ENCODE measurements at regions not wholly inside any gene's neighbourhood (a gene's known extent, or its start where the extent isn't known, plus 50 kb on each side); places are given as distances from the start of the nearest gene placed in this dataset.

DNA sequence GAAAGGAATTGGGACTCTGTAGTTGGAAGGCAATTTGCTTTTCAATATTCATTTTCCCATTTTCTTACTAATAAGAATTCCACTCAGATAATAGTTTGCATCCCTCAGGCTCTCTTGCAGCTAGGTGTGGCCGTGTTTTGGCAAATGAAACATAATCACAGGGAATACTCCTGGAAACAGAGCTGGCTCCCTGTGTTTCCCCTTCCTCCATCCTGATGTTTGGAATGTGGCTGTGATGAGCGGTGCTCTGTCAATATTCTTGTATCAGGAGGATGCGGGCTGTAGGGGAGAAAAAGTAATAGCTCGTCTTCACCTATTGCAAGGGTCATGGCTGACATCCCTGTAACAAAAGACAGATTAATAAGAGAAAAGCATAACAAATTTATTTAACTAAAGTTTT is 271.0 kb downstream of the MYCN start:
- ATAC-seq: no peak
- no peak for TF ChIP-seq ZNF70 (CRISPR knock-in tag; IDR thresholded peaks at IDR 0.05)
- no peak for TF ChIP-seq ZNF8 (CRISPR knock-in tag; IDR thresholded peaks at IDR 0.05)
- no peak for TF ChIP-seq TCF4 (CRISPR knock-in tag; IDR thresholded peaks at IDR 0.05; ENCODE audit: borderline replicate concordance)

DNA sequence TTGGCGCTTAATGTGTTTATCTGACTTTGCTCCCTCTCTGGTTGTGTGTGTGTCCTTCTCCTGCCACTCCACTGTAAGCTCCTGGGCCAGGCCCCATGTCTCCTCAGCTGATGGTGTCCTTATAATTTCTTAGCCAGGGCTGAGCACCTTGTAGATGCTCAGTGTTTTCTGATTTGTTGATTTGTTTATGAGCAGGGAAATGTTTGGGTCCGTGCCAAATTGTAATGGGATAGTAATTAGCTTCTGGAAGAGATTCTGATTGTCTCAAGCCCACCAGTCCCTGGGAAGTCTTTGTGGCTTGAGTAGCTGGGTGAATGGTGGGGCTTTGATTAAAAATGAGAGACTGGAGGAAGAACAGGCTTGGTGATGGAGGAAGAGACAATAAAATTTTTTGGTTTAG is 270.5 kb downstream of the MYCN start:
- TF ChIP-seq OSR1 (CRISPR knock-in tag; IDR thresholded peaks at IDR 0.05): no peak
- no peak for ATAC-seq

DNA sequence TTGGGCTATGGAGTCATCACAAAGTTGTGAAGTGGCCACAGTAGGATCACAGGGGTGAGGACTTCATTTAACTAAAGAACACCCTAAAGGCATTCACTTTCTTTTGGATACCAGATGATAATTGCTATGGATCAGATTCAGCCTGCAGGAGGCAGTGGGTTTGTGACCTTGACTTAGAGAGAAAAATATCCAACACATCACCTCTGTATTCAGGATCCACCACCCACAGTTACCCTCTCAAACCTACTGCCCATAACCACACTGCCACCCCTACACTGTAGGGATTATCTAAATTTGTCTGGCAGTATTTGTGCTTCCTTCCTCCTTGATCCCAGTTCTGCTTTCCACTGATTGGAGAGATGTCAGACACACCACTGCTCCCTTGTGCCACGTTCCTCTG is 269.4 kb downstream of the MYCN start:
- TF ChIP-seq ZC3H10 (CRISPR knock-in tag; IDR thresholded peaks at IDR 0.05): no peak
- TF ChIP-seq, protein P1, sequence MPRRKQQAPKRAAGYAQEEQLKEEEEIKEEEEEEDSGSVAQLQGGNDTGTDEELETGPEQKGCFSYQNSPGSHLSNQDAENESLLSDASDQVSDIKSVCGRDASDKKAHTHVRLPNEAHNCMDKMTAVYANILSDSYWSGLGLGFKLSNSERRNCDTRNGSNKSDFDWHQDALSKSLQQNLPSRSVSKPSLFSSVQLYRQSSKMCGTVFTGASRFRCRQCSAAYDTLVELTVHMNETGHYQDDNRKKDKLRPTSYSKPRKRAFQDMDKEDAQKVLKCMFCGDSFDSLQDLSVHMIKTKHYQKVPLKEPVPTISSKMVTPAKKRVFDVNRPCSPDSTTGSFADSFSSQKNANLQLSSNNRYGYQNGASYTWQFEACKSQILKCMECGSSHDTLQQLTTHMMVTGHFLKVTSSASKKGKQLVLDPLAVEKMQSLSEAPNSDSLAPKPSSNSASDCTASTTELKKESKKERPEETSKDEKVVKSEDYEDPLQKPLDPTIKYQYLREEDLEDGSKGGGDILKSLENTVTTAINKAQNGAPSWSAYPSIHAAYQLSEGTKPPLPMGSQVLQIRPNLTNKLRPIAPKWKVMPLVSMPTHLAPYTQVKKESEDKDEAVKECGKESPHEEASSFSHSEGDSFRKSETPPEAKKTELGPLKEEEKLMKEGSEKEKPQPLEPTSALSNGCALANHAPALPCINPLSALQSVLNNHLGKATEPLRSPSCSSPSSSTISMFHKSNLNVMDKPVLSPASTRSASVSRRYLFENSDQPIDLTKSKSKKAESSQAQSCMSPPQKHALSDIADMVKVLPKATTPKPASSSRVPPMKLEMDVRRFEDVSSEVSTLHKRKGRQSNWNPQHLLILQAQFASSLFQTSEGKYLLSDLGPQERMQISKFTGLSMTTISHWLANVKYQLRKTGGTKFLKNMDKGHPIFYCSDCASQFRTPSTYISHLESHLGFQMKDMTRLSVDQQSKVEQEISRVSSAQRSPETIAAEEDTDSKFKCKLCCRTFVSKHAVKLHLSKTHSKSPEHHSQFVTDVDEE (CRISPR knock-in tag; IDR thresholded peaks at IDR 0.05): no peak
- TF ChIP-seq OSR1 (CRISPR knock-in tag; IDR thresholded peaks at IDR 0.05): no peak
- TF ChIP-seq, protein P2, sequence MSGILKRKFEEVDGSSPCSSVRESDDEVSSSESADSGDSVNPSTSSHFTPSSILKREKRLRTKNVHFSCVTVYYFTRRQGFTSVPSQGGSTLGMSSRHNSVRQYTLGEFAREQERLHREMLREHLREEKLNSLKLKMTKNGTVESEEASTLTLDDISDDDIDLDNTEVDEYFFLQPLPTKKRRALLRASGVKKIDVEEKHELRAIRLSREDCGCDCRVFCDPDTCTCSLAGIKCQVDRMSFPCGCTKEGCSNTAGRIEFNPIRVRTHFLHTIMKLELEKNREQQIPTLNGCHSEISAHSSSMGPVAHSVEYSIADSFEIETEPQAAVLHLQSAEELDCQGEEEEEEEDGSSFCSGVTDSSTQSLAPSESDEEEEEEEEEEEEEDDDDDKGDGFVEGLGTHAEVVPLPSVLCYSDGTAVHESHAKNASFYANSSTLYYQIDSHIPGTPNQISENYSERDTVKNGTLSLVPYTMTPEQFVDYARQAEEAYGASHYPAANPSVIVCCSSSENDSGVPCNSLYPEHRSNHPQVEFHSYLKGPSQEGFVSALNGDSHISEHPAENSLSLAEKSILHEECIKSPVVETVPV (CRISPR knock-in tag; IDR thresholded peaks at IDR 0.05): no peak
- TF ChIP-seq ZNF565 (CRISPR knock-in tag; conservative IDR thresholded peaks at IDR 0.05; ENCODE audit: low read depth): no peak
- no peak for TF ChIP-seq ISL1 (CRISPR knock-in tag; IDR thresholded peaks at IDR 0.05)
- ATAC-seq: no peak

DNA sequence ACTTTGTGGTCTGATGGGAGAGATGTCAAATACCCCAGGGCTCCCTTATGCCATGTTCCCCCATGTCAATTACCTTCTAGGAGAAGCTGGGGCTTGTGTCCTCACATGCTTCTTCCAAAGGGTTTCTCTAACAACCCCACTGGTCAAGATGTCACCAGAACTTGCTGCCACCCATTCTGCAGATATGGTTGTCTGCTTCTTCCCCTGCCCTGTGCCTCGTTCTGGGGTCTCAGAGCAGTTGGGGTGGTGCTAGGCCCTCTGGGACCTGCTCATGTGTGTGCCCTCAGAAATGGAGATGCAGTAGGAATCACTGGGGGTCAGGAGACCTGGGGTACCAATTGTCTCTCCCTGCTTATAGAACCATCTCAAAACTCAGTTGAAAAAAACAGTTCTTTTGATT is 268.6 kb downstream of the MYCN start:
- TF ChIP-seq ZFP3 (CRISPR knock-in tag; IDR thresholded peaks at IDR 0.05) (no peak), ARNTL (CRISPR knock-in tag; IDR thresholded peaks at IDR 0.05; ENCODE audit: borderline replicate concordance, low read depth) (no peak), ZNF8 (CRISPR knock-in tag; IDR thresholded peaks at IDR 0.05) (no peak), SNAI2 (CRISPR knock-in tag; IDR thresholded peaks at IDR 0.05) (no peak), ZNF70 (CRISPR knock-in tag; IDR thresholded peaks at IDR 0.05) (no peak), GLIS3 (CRISPR knock-in tag; IDR thresholded peaks at IDR 0.05) (no peak)
- no peak for ATAC-seq

DNA sequence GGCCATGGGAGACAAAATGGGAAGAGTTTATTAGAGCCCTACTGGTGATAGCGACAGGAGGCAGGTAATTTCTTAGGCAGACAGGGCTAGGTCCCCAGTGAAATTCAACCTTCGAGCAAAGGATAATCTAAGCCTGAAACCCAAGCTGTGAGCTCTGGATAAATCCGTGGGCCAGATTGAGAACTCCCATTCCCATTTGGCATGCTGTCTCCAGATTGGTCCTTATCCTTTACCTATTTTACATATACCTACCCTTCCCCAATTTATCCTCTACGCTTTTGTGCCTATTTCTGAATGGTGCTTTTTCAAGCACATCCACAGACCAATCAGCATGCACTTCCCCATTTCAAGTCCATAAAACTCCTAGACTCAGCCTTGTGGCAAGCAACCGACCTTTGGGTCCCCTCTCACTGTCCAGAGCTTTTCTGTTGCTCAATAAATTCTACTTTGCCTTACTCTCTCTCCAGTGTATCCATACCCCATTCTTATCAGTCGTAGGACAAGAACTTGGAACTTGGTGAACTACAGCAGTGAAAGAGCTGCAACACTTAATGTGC is 268.0 kb downstream of the MYCN start:
- ATAC-seq: no peak
- TF ChIP-seq ZFP3 (CRISPR knock-in tag; IDR thresholded peaks at IDR 0.05) (no peak), SNAI2 (CRISPR knock-in tag; IDR thresholded peaks at IDR 0.05) (no peak), ZNF70 (CRISPR knock-in tag; IDR thresholded peaks at IDR 0.05) (no peak), ISL1 (CRISPR knock-in tag; IDR thresholded peaks at IDR 0.05) (no peak), ZC3H10 (CRISPR knock-in tag; IDR thresholded peaks at IDR 0.05) (no peak), ZNF8 (CRISPR knock-in tag; IDR thresholded peaks at IDR 0.05) (no peak), TCF4 (CRISPR knock-in tag; IDR thresholded peaks at IDR 0.05; ENCODE audit: borderline replicate concordance) (no peak), RARB (CRISPR knock-in tag; IDR thresholded peaks at IDR 0.05) (no peak), CSDC2 (CRISPR knock-in tag; IDR thresholded peaks at IDR 0.05) (no peak), TOX (CRISPR knock-in tag; IDR thresholded peaks at IDR 0.05; ENCODE audit: borderline replicate concordance) (no peak), ARNTL (CRISPR knock-in tag; IDR thresholded peaks at IDR 0.05; ENCODE audit: borderline replicate concordance, low read depth) (no peak), OSR1 (CRISPR knock-in tag; IDR thresholded peaks at IDR 0.05) (no peak), ZNF565 (CRISPR knock-in tag; conservative IDR thresholded peaks at IDR 0.05; ENCODE audit: low read depth) (no peak), ESRRG (CRISPR knock-in tag; IDR thresholded peaks at IDR 0.05) (no peak)
- TF ChIP-seq, protein P3, sequence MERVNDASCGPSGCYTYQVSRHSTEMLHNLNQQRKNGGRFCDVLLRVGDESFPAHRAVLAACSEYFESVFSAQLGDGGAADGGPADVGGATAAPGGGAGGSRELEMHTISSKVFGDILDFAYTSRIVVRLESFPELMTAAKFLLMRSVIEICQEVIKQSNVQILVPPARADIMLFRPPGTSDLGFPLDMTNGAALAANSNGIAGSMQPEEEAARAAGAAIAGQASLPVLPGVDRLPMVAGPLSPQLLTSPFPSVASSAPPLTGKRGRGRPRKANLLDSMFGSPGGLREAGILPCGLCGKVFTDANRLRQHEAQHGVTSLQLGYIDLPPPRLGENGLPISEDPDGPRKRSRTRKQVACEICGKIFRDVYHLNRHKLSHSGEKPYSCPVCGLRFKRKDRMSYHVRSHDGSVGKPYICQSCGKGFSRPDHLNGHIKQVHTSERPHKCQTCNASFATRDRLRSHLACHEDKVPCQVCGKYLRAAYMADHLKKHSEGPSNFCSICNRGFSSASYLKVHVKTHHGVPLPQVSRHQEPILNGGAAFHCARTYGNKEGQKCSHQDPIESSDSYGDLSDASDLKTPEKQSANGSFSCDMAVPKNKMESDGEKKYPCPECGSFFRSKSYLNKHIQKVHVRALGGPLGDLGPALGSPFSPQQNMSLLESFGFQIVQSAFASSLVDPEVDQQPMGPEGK (CRISPR knock-in tag; IDR thresholded peaks at IDR 0.05; ENCODE audit: borderline replicate concordance): no peak

DNA sequence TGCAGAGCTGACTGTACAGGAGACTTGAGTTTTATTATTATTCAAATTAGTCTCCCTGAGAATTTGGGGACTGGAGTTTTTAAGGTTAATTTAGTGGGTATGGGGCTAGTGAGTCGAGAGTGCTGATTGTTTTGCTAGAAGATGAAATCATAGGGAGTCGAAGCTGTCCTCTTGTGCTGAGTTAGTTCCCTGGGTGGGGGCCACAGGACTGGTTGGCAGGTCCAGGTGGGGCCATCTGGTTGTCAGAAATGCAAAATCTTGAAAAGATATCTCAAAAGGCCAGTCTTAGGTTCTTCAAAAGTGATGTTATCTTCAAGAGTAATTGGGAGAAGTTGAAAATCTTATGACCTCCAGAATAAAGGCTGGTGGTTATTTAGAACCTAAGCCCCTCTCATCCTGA is 267.3 kb downstream of the MYCN start:
- ATAC-seq: no peak
- TF ChIP-seq TCF4 (CRISPR knock-in tag; IDR thresholded peaks at IDR 0.05; ENCODE audit: borderline replicate concordance): no peak
- no peak for TF ChIP-seq SNAI2 (CRISPR knock-in tag; IDR thresholded peaks at IDR 0.05)
- no peak for TF ChIP-seq OSR1 (CRISPR knock-in tag; IDR thresholded peaks at IDR 0.05)
- no peak for TF ChIP-seq ZNF70 (CRISPR knock-in tag; IDR thresholded peaks at IDR 0.05)
- no peak for TF ChIP-seq ZNF8 (CRISPR knock-in tag; IDR thresholded peaks at IDR 0.05)
- TF ChIP-seq TOX (CRISPR knock-in tag; IDR thresholded peaks at IDR 0.05; ENCODE audit: borderline replicate concordance): no peak
- TF ChIP-seq GLIS3 (CRISPR knock-in tag; IDR thresholded peaks at IDR 0.05): no peak
- no peak for TF ChIP-seq ZC3H10 (CRISPR knock-in tag; IDR thresholded peaks at IDR 0.05)
- no peak for TF ChIP-seq ZFP30 (CRISPR knock-in tag; IDR thresholded peaks at IDR 0.05)
